NCI-H510A treated with DMSO at 0.1 percent for 48 hours (cell line): ENCODE measurements at regions not wholly inside any gene's neighbourhood (a gene's known extent, or its start where the extent isn't known, plus 50 kb on each side); places are given as distances from the start of the nearest gene placed in this dataset.

ENCODE experiments used
- DNase-seq: peaks from one replicate; lab custom pipeline; 2025; lab: John Stamatoyannopoulos, UW

DNA sequence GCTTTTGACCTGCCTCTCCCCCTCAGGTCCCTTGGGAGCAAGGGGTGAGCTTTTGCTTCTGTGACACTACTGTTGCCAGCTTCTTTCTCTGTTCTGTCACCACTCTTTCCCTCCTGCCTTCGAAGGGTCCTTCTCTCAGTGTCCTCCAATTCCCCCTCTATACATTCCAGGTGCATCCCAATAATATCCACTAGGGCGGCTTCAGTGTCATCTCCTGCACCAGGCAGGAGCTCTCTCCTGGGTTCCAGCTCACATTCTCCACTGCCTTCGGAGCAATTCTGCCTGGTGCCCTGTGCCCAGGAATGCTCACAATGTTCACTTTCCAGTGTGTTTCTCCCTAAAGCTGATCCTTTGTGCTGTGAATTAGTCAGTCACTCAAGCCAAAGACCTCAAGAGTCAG, 83.9 kb upstream of the CXCL14 start:
- DNase-seq, result no peak

DNA sequence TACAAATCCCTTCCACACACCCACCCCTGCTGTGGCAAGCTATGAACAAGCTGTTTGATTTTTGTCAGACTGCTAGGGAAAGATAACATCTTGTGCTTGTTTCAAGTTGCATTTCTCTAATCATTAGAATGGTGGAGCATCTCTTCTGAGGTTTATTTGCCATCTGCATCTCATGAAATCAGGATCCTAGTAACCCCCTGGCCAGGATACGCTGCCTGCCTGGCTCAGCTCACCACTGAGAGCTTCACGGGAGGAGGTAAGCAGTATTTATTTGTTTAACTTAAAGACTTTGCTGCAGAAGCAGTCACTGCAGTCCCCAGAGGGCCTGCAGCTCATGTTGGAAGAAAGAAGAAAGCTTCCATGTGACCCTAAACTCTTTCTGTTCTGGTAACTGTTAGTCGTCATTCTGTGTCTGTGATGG, 83.3 kb upstream of the CXCL14 start:
- no peak for DNase-seq

DNA sequence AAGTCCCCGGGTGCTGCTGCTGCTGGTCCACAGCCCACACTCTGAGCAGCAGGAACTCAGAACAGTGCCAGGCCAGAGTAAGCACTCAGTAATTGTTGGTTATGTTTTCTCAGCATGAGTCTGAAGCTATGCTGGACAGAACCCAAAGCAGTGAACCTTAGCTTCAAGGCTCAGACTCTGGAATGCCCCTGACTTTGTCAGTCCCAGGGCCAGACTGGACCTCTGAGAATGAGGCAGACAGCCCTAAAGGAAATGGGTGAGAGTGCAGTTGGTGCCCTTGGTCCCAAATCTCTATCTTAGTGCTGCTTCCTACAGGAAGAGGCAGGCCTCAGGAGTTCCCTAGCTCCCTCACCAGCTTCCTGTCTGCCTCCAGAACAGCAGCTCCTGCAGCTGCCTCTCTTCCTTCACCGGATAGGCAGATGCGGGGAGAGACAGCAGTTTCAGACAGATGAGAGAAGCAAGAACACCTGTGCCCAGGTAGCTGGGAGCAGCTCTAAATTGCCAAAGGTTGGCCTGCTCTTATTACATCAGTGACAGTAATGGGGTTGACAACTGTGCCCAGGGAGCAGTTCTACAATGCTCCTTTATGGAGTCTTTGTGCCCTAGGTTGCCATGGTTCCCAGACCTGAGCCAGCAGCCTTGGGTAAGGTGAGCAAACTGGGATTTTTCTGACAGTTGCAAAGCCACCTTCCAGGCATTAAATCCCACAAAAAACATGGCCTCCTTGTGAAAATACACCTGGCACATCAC, 82.2 kb upstream of the CXCL14 start:
- peak; percentile 2 for DNase-seq

DNA sequence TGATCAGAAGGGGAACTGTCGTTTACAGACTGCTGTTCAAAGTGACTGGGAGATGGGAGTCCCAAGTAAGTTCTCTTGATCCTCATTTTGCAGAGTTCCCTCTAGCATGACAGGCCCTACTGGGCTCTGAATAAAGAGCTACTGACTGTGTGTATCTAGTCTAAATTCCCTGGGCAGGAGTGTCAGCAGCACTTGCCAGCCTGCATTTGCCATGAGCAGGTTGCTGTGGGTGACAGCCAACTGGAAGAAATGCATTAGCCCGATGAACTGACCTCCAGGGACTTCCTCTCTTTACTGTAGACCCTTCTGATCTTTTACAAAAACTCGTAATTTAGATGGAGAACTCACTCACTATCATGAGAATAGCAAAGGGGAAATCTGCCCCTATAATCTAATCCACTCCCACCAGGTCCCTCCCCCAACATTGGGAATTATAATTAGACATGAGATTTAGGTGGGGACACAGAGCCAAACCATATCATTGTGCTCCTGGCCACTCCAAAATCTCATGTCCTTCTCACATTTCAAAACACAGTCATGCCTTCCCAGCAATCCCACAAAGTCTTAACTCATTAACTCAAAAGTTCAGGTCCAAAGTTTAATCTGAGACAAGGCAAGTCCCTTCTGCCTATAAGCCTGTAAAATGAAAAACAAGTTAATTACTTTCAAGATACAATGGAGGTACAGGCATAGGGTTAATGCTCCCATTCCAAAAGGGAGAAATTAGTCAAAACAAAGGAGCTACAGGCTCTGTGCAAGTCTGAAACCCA, 78.9 kb upstream of the CXCL14 start:
- no peak for DNase-seq

DNA sequence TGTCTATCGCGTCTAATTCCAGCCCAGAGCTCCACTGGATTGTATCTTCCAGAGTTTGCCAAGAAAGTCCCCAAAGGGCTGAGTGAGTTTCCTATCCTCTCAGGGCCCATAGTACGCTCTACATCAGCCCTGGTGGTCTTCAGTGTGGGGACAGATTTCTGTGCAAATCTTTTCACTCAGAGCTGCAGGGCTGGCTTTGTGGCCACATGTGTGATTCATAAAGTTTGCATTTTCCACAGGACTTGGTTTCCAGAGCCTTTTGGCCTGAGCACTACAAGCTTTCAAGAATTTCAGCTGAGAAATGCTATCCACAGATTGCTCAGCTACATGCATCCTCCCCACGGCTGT, 76.7 kb upstream of the CXCL14 start:
- DNase-seq, result no peak

DNA sequence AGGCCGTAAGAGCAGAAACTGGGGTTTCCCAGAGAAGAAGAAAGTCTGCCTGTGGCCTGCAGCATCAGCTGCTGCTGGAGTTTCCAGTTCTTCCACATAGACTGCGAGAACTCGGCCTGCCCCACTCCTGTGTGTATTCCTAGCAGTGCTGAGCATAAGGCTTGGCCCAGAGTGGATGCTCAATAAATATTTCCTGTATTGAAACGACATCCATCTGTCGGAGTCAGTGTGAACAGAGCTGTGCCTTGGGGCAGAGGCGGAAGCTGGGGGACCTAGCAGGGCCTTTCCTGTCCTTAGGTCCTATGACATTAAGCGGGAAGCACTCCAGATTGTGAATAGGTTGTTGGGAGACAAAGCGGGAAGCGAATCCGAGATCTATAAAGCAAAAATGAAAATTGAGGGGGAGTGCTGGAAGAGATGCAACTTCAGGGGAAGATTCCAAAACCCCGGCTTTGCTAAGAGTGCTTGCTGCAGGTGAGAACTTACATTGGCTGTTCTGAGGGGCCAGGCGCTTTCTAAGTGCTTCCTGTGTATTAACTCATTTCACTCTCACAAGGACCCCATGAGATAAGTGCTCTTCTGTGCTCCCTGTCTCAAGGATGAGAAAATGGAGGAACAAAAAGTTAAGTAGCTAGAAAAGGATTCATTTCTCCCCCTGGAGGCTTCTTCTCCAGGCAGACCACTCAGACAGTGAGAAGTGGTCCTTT, 76.1 kb upstream of the CXCL14 start:
- DNase-seq, result no peak

DNA sequence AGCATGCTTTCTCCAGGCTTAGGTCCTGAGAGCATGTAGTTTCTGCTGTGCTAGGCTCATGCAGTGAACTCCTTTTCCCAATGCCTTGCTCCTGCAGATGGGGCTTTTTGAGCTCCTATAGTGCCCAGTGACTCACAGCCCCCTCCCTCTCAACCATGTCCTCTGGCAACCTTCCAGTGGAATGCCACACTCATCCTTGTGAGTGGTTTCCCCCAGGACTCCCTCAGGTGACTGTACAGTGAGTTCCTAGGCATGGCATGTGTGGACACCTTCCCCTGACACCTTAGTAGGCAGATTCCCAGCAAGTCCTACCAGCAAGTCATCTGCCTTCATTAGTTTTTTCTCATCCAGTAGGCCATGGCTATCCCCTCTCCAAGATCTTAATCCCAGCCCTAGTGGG, 72.4 kb upstream of the CXCL14 start:
- DNase-seq, result no peak

DNA sequence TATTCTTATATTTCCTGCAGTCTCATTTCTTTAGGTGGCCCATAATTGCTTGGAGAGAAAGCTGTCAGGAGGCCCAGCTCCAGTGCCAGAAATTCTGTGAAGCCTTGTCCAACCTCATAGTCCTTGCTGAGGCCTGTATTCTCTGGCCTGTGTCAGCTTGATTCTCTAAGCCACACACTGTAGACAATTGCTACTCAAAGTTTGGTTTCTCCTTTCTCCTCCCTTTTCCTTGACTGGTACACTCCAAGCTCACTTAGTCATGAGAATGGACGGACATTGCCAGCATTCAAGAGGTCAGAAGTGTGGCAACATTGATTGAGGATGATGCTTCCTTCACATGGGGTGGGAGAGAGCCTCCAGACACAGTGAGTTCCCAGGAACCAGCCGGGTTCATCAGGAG, 71.3 kb upstream of the CXCL14 start:
- DNase-seq, result no peak

DNA sequence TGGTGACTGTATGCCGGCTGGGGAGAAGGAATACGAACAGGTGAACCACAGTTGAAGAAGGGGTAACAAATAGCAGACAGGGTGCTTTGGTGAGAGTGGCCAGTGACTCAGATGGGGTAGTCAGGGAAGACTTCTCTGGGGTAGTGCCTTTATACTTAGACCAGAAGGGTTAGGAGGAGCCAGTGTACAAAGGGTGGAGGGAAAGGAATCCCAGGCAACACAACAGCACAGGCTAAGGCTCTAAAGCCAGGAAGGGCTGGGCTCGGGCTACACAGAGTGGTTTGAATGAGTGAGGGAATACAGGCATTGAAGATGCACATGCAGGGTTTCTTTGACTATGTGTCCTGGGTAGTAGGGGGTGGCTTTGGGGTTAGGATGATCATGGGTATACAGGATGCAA, 70.6 kb upstream of the CXCL14 start:
- DNase-seq, result no peak

DNA sequence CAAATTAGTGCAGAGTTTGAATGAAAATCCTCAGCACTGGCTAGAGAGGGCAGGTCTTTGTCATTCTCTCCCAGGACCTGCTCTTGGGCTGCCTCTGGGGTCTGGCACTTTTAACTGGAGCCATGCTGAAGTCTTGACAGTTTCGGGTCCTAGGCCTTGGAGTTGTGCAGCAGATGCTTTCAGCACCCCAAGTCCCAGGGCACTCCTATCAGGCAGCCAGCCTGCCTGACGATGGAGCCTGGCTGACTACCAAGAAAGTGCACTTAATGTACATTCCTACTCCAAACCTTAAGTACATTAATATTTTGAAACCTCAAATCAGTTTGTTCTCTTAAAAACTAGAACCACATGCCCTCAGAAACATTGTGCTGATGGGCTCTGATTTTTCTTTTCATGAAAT, 69.3 kb upstream of the CXCL14 start:
- DNase-seq, result no peak

DNA sequence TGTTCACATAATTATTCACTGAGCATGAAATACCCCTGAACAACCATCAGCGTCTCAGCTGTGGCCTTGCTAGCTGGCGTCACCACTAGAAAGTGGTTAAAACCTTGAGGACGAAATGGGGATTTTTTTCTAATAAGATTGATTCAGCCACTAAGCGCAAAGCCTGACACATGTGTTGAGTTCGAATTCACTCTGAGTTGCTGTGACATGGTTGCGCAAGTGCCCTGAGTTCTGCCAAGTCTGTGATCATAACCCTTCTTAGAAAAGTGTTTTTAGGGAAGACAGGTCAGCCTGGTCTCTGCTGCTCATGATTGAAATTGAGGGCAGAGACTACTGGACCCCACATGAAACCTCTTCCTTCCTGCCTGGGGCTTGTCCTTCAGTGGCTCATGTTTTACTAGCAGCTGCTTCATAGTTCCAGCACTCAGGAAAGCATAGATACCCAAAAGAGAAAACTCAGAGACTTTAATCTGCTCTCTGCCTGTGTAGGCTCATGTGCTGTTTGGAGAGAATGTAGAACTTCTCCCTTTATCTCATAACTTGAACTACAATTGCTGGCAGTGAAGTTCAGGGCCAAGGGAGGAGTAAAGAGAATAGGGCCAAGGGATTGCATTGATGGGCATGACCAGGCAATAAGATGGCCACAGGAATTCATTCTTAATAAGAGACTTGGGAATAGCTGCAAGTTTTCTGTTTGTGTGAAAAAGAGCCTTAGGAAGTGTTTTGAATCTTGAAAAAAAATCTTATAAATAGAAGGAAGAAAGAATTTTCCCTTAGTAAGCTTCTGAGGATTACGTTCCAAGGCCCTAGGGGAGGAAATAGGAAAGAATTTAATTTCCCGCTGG, 66.8 kb upstream of the CXCL14 start:
- no peak for DNase-seq

DNA sequence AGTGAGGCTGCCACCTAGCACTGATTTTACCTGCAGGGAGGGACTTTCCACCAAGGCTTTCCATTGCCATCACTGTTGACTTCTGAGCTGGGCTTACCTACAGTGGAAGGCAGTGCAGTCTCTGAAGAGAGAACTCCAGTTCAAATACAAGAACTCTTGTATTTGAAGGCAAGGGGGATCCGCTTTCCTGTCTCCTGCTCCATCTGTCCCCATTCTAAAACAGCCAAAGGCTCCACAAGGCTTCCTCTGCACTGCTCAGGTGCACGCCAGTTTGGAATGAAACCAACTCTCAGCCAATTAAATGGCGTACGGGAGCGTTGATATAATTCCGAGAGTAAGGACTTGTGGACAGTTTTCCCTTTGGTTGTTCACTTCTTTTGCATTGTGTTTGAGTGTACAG, 66.0 kb upstream of the CXCL14 start:
- no peak for DNase-seq

DNA sequence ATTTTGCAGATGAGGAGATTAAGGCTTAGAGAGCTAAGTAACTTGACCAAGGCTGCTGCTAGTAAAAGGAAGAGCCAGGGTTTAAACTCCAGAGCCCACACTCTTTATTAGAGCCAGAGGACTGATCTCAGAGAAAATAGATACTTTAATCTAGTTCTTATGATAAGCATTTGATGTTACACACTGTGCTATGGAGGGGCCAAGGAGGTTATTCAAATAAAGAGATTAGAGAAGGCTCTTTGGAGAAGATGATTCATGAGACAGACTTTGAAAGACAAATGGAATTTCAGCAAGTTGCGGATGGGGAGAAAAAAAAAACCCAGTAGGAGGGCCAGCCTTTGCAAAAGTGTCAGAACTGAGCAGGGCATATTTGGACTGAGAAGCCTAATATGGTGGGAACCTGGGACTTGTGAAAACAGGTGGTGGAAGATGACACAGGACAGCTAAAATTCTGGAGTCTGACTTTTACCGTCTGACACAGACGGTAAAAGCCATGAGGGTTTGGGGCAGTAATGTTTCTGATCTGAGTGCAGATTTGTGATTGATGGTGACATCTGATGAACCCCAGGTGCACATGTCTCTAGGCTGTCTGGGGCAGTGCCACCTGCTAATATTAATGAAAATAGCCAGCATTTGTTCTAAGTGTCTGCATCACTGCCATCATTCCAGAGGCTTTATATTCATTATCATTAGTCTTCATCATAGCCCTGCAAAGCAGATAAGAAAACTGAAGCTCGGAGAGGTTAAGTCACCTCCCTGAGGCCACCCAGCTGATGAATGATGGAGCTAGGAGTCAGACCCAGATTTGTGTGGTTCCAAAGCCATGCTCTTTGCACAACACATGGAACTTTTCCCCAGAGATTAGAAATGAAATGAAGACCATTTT, 65.3 kb upstream of the CXCL14 start:
- no peak for DNase-seq

DNA sequence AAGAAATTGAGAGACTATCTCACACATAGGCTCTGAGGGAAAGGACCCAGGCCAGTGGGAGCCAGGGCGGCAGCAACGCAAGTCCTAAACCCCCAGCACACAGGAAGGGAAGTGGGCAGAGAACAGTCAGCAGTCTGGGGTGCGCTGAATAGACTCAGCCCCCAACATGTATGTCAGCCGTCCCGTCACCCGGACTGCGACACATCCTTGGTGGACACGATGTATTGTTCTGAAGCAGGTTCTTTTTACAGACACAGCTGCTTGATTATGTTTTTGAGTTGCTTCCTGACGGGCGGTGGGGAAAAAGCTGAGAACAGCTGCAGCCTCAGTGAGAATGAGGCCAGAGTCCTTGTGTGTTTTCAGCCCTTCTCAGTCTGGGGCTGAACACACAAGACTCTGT, 64.1 kb upstream of the CXCL14 start:
- no peak for DNase-seq

DNA sequence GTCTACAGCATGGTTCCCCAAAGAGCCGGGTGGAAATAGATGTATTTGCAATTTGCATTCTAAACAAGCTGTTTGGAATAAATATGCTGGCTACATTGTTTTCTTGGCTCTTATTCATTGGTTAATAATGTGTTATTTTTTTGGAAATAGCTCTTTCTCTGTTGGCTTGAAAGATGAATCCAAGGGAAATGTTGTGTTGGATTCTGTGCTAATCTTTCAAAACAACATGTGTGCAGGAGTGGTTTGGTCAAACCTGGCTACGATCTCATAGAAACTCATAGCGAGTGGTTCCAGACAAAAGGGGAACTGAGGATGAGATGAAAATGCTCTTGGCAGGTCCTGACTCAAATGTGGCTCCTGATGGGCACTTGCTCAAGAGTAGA, 63.7 kb upstream of the CXCL14 start:
- no peak for DNase-seq

DNA sequence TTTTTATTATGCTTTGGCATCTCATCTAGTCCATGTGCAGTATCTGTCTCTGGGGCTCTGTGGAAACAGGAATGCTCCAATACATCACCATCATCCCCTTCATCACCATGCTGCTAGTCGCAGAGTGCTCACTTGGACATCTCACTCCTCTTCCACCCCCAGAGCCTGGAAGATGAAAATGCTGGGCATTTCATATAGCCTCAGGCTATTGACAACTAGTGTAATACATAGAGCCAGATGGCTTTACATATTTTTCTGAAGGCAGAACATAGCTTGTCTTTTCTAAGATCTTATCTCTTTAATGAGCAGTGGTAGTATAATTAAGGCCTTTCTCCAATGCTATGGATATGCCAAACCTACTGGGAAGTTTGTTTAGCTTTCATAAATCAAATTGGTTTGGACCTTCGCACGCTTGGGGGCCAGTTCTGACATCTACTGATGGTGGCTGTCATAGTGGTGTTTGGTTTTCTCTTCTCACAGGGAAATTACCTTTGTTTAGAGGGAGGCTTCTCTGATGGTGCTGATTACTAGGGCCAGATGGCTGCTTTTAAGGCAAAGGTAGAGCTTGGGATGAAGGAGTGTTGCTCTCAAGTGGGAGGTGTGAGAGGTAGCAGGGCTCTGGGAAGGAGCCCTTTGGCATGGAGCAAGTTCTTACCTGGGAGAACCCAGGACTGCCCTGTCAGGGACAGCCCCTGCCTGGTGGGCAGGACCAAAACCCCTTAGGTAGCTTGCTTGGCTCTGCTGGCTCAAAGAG, 63.1 kb upstream of the CXCL14 start:
- no peak for DNase-seq

DNA sequence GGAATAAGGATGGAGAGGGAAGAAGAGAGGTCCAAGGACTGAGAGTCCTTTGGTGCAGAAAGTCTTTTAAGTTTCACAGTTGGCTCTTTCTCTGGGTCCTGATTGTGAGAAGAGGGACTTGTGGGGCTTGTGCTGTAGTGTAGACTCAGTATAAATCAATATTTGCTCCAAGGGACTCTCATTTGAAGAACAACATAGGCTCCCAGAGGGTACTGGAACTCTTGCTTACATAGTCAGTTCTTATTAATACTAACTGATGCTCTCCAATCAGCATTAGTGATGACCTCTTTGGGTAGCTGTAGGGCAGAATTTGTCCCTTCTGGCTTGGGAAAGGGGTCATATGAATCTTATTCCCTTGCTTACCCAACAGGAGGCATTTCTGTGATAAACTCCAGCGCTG, 62.5 kb upstream of the CXCL14 start:
- DNase-seq, result no peak

DNA sequence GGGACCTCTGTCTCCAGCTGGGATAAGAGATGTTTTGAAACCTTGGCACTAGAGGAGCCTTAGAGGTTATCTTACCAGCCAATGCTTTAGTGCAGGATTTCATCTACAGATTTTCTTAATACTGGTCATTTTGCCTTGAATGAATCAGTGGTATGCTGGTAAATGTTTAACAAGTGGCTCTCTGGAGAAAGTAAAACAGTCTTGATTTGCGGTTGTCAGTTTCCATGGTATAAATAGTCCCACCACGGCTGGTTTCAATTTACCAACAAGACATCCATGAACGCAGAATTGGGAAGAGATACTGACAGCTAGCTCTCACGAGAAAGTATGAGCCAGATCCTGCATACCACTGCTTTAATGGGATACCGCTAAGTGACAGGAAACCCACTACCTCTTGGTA, 56.7 kb upstream of the CXCL14 start:
- no peak for DNase-seq

DNA sequence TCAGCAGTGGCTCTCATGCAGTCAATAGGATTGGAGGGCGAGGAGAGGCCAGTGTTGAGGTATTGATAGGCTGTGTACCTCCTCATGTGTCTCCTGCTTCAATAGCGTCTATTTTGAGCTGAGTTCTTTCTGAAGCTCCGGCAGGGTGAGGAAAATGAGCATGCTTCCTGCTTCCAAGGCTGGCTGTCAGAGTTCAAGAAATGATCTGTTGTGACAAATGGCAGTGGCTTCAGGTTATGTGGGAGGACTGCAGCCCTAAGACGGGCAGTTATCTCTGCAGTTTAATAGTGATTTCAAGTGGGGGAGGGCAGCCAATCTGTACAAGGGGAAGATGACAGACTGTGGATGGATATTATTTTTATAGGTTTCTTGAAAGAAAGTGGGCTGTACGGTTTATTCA, 54.0 kb upstream of the CXCL14 start:
- no peak for DNase-seq

DNA sequence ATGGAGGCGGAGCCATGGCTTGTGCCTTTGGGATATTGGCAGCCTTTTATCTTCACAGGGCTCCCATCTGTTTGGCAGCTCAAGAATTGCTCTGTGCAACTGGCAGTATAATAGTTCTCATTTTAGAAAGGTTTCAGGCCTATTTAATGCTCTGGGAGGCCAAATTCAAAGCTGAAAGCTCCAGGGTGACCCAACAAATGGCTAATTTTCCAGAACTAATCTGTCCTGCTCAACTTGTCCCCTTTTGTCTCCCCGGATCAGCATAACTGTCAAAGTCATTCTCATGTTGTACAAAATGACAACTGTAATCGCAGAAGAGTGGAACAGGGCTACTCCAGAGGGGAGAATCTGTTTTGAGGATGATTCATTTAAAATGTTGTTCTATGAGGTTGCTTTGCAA, 52.6 kb upstream of the CXCL14 start:
- no peak for DNase-seq

DNA sequence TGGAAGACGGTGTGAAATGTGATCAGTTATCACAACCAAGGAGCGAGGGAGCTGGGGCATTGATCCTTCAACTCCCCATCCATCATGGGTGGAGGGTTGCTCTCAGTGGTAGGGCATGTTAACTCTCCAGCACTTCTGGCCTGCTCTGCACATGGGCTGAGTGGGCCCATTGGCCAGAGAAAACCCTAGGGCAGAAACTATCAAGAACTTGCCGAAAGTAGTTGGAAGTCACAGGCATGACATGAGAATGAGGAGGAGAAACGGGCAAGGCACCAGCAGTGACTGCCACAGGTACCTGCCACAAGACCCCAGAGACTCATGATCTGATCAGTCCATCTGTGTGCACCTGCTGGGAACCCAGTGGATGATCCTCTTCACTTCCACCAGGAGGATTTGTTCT, 50.9 kb upstream of the CXCL14 start:
- no peak for DNase-seq
